Neural progenitor cell (in vitro differentiated cells): ENCODE measurements at regions not wholly inside any gene's neighbourhood (a gene's known extent, or its start where the extent isn't known, plus 50 kb on each side); places are given as distances from the start of the nearest gene placed in this dataset.
"Not testable (repeated sequence)": the region's sequence is repeated elsewhere in the genome, so short reads cannot be mapped to it uniquely, and the experiment has no call there.

ENCODE experiments used
- DNase-seq: peaks from one replicate; pipeline ENCODE4 v3.0.0-alpha.2; 2016; ENCODE audit warnings: low spot score
- H2AFZ ChIP-seq: fragments of 200-600 bp; sonication (generic); replicated peaks from 2 replicates; pipeline ENCODE4 v1.6.1; 2016; ENCODE audit warnings: antibody characterized with exemption
- H3F3A ChIP-seq: fragments of 200-600 bp; sonication (generic); 2 replicates; pipeline ENCODE4 v1.6.1; 2016; ENCODE audit warnings: antibody characterized with exemption, low read depth
- H3K27ac ChIP-seq: fragments of 200-600 bp; sonication (generic); 2 replicates; pipeline ENCODE4 v1.5.1; 2016; ENCODE audit warnings: mild to moderate bottlenecking
- H3K27me3 ChIP-seq: fragments of 200-600 bp; sonication (generic); 2 replicates; pipeline ENCODE4 v1.6.1; 2016; ENCODE audit warnings: mild to moderate bottlenecking, moderate library complexity
- H3K36me3 ChIP-seq: fragments of 200-600 bp; sonication (generic); 2 replicates; pipeline ENCODE4 v1.5.1; 2016
- H3K4me1 ChIP-seq: fragments of 200-600 bp; sonication (generic); 2 replicates; pipeline ENCODE4 v1.6.1; 2016; ENCODE audit warnings: mixed run types
- H3K4me2 ChIP-seq: fragments of 200-600 bp; sonication (generic); 2 replicates; pipeline ENCODE4 v1.6.1; 2016
- H3K4me3 ChIP-seq: fragments of 200-600 bp; sonication (generic); 2 replicates; pipeline ENCODE4 v1.5.1; 2016
- H3K79me2 ChIP-seq: fragments of 200-600 bp; sonication (generic); 2 replicates; pipeline ENCODE4 v1.6.1; 2016; ENCODE audit warnings: low read depth
- H3K9ac ChIP-seq: fragments of 200-600 bp; sonication (generic); 2 replicates; pipeline ENCODE4 v1.6.1; 2016
- H3K9me3 ChIP-seq: fragments of 200-600 bp; sonication (generic); 2 replicates; pipeline ENCODE4 v1.5.1; 2016; ENCODE audit warnings: low read depth
- H4K20me1 ChIP-seq: fragments of 200-600 bp; sonication (generic); 2 replicates; pipeline ENCODE4 v1.6.1; 2016; ENCODE audit warnings: low read depth
- H3K27ac Mint-ChIP-seq: 3 replicates; pipeline ENCODE4 v1.8.0; 2021; ENCODE audit warnings: mixed read lengths
- H3K27me3 Mint-ChIP-seq: 2 replicates; pipeline ENCODE4 v1.8.0; 2022; ENCODE audit warnings: low read depth, mild to moderate bottlenecking, inconsistent platforms, moderate library complexity, mixed read lengths; ENCODE audit not compliant: insufficient read depth
- H3K36me3 Mint-ChIP-seq: 3 replicates; pipeline ENCODE4 v1.8.0; 2021; ENCODE audit warnings: mixed read lengths
- H3K4me1 Mint-ChIP-seq: 3 replicates; pipeline ENCODE4 v1.8.0; 2021; ENCODE audit warnings: mixed read lengths
- H3K4me3 Mint-ChIP-seq: 3 replicates; pipeline ENCODE4 v1.8.0; 2021; ENCODE audit warnings: mild to moderate bottlenecking, moderate library complexity, mixed read lengths
- H3K9me3 Mint-ChIP-seq: 3 replicates; pipeline ENCODE4 v1.8.0; 2020; ENCODE audit warnings: mixed read lengths
- EZH2 ChIP-seq: fragments of 200-600 bp; sonication (generic); IDR thresholded peaks from 2 replicates; pipeline ENCODE4 v1.6.1; 2017; ENCODE audit warnings: antibody characterized with exemption, mild to moderate bottlenecking, moderate library complexity
- EZH2phosphoT487 ChIP-seq: fragments of 200-600 bp; sonication (generic); IDR thresholded peaks from 2 replicates; pipeline ENCODE4 v1.6.1; 2017; ENCODE audit warnings: antibody characterized with exemption
- TF ChIP-seq, protein P1 (sequence below): fragments of 200-600 bp; sonication (generic); IDR thresholded peaks from 2 replicates; pipeline ENCODE4 v1.5.1; 2017; ENCODE audit warnings: antibody characterized with exemption, mild to moderate bottlenecking

GRCh38 chr7:152543799-152544198 is 108.0 kb upstream of the KMT2C start:
- H3F3A ChIP-seq, result peaks cover 35% of the 10 kb centered on the region
- H3K9ac ChIP-seq, result no peak overlapping the region
- no peak overlapping the region for H3K27ac ChIP-seq
- H4K20me1 ChIP-seq, result no peaks in the 10 kb centered on the region
- peaks cover 2% of the 10 kb centered on the region for H3K27me3 Mint-ChIP-seq
- no peak overlapping the region for H3K27ac Mint-ChIP-seq
- no peaks in the 10 kb centered on the region for H3K36me3 Mint-ChIP-seq
- H3K4me3 ChIP-seq, result no peak overlapping the region
- DNase-seq, result no peak
- no peaks in the 10 kb centered on the region for H3K36me3 ChIP-seq
- H3K4me3 Mint-ChIP-seq, result no peak overlapping the region
- H3K9me3 Mint-ChIP-seq, result no peaks in the 10 kb centered on the region
- H3K79me2 ChIP-seq, result no peaks in the 10 kb centered on the region
- H3K9me3 ChIP-seq, result no peaks in the 10 kb centered on the region
- H3K4me1 Mint-ChIP-seq, result peaks cover 17% of the 10 kb centered on the region
- TF ChIP-seq EZH2, result no peak
- TF ChIP-seq EZH2phosphoT487, result no peak
- TF ChIP-seq, protein P1, sequence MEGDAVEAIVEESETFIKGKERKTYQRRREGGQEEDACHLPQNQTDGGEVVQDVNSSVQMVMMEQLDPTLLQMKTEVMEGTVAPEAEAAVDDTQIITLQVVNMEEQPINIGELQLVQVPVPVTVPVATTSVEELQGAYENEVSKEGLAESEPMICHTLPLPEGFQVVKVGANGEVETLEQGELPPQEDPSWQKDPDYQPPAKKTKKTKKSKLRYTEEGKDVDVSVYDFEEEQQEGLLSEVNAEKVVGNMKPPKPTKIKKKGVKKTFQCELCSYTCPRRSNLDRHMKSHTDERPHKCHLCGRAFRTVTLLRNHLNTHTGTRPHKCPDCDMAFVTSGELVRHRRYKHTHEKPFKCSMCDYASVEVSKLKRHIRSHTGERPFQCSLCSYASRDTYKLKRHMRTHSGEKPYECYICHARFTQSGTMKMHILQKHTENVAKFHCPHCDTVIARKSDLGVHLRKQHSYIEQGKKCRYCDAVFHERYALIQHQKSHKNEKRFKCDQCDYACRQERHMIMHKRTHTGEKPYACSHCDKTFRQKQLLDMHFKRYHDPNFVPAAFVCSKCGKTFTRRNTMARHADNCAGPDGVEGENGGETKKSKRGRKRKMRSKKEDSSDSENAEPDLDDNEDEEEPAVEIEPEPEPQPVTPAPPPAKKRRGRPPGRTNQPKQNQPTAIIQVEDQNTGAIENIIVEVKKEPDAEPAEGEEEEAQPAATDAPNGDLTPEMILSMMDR, result no peak
- no peaks in the 10 kb centered on the region for H3K27me3 ChIP-seq
- H3K4me2 ChIP-seq, result peak overlapping the region; percentile 31
- peak overlapping the region; percentile 95 for H2AFZ ChIP-seq
- no peaks in the 10 kb centered on the region for H3K4me1 ChIP-seq

GRCh38 chr7:152541892-152542291 is 106.1 kb upstream of the KMT2C start:
- Histone ChIP-seq H3K9ac (no peak overlapping the region), H3K27ac (no peak overlapping the region), H3K79me2 (no peaks in the 10 kb centered on the region), H3K36me3 (no peaks in the 10 kb centered on the region), H3F3A (peaks cover 35% of the 10 kb centered on the region), H3K4me1 (no peaks in the 10 kb centered on the region), H3K9me3 (no peaks in the 10 kb centered on the region), H3K4me2 (no peak overlapping the region), H3K4me3 (no peak overlapping the region), H3K27me3 (no peaks in the 10 kb centered on the region), H4K20me1 (no peaks in the 10 kb centered on the region), H2AFZ (no peak overlapping the region)
- Mint-ChIP-seq H3K4me3 (no peak overlapping the region), H3K27ac (no peak overlapping the region), H3K27me3 (peaks cover 2% of the 10 kb centered on the region), H3K4me1 (peaks cover 14% of the 10 kb centered on the region), H3K9me3 (no peaks in the 10 kb centered on the region), H3K36me3 (no peaks in the 10 kb centered on the region)
- no peak for DNase-seq
- TF ChIP-seq, protein P1, result no peak
- TF ChIP-seq EZH2phosphoT487, result no peak
- no peak for TF ChIP-seq EZH2

DNA sequence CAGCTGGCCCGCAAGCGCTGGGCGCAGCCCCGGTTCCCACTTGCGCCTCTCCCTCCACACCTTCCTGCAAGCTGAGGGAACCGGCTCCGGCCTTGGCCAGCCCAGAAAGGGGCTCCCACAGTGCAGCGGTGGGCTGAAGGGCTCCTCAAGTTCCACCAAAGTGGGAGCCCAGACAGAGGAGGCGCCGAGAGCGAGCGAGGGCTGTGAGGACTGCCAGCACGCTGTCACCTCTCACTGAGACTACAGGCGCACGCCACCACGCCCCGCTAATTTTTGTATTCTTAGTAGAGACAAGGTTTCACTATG is 103.3 kb upstream of the KMT2C start:
- H3K9me3 ChIP-seq, DNase-seq, H3K4me1 ChIP-seq, H3K27ac ChIP-seq, H3K36me3 ChIP-seq, H3K9me3 Mint-ChIP-seq, H3K27ac Mint-ChIP-seq, H3K9ac ChIP-seq, H3K4me3 Mint-ChIP-seq, H3K79me2 ChIP-seq, H2AFZ ChIP-seq, H3K36me3 Mint-ChIP-seq, H3K4me1 Mint-ChIP-seq, H3K27me3 Mint-ChIP-seq, H3K4me2 ChIP-seq, H3K4me3 ChIP-seq, H3K27me3 ChIP-seq, H4K20me1 ChIP-seq: not testable (repeated sequence)
- H3F3A ChIP-seq, result peaks cover 23% of the 10 kb centered on the region

GRCh38 chr7:152538346-152539189 is 102.8 kb upstream of the KMT2C start:
- Histone ChIP-seq H2AFZ (peak overlapping the region; percentile 34), H3F3A (peaks cover 17% of the 10 kb centered on the region)
- H3K9ac ChIP-seq, H3K27me3 ChIP-seq, H3K79me2 ChIP-seq, H3K36me3 ChIP-seq, H3K9me3 ChIP-seq, H3K36me3 Mint-ChIP-seq, H3K9me3 Mint-ChIP-seq, H4K20me1 ChIP-seq, H3K4me3 Mint-ChIP-seq, H3K27ac ChIP-seq, H3K4me1 Mint-ChIP-seq, H3K4me1 ChIP-seq, DNase-seq, H3K27me3 Mint-ChIP-seq, H3K4me2 ChIP-seq, H3K4me3 ChIP-seq: not testable (repeated sequence)
- peak overlapping the region; percentile 46 for H3K27ac Mint-ChIP-seq
